Transverse colon (tissue), 4 donors: ENCODE measurements at regions not wholly inside any gene's neighbourhood (a gene's known extent, or its start where the extent isn't known, plus 50 kb on each side); places are given as distances from the start of the nearest gene placed in this dataset.

Source experiments
- DNase-seq: peaks from one replicate; pipeline ENCODE4 v3.0.0-alpha.2; 2019
- H3K27ac ChIP-seq, 4 donors: fragments of 200-600 bp; sonication (generic); 2 replicates each; pipeline ENCODE4 v1.5.1; 2016 to 2018; ENCODE audit warnings: inconsistent platforms in 4 of 4
- H3K27me3 ChIP-seq: fragments of 200-600 bp; sonication (generic); 2 replicates; pipeline ENCODE4 v1.5.1; 2017; ENCODE audit warnings: inconsistent platforms
- H3K36me3 ChIP-seq, 4 donors: fragments of 200-600 bp; sonication (generic); 2 replicates each; pipeline ENCODE4 v1.5.1; 2017 to 2019; ENCODE audit warnings: inconsistent platforms in 4 of 4
- H3K4me1 ChIP-seq, 4 donors: fragments of 200-600 bp; sonication (generic); 2 replicates each; pipeline ENCODE4 v1.5.1; 2017 to 2020; ENCODE audit warnings: inconsistent platforms in 4 of 4
- H3K4me3 ChIP-seq, 4 donors: fragments of 200-600 bp; sonication (generic); 1 replicate in 1 of 4; 2 replicates in 3 of 4; pipeline versions ENCODE4 v1.5.1 to v1.6.1; 2017 to 2019; ENCODE audit warnings: inconsistent platforms in 4 of 4
- H3K9me3 ChIP-seq, 2 donors: fragments of 200-600 bp; sonication (generic); 2 replicates each; pipeline ENCODE4 v1.5.1; 2017 to 2019; ENCODE audit warnings: inconsistent platforms in 2 of 2
- CTCF ChIP-seq, 5 experiments: fragments of 200-600 bp in 3 of 5; fragments of 450-650 bp in 2 of 5; sonication (generic) in 3 of 5; IDR thresholded peaks; 1 replicate in 2 of 5; 2 replicates in 3 of 5; pipeline ENCODE4 v1.5.1; 2016 to 2017; ENCODE audit warnings: antibody characterized with exemption in 5 of 5, inconsistent platforms in 3 of 5, mild to moderate bottlenecking in 2 of 5, moderate library complexity in 1 of 5
- EP300 ChIP-seq: sonication (generic); formaldehyde crosslinking; IDR thresholded peaks from one replicate; pipeline ENCODE4 v1.6.1; 2017; ENCODE audit warnings: antibody characterized with exemption, low read depth
- POLR2A ChIP-seq: fragments of 450-650 bp; IDR thresholded peaks from one replicate; pipeline ENCODE4 v1.6.1; 2016; ENCODE audit warnings: antibody characterized with exemption, mild to moderate bottlenecking, moderate library complexity
- POLR2AphosphoS5 ChIP-seq, 3 donors: sonication (generic); formaldehyde crosslinking; IDR thresholded peaks; one replicate each; pipeline ENCODE4 v1.6.1; 2016; ENCODE audit warnings: antibody characterized with exemption in 3 of 3
- WGBS, 2 donors: methylation state at CpG; one replicate each; pipeline ENCODE4 v1.1.5; 2018; ENCODE audit warnings: low coverage in 1 of 2; 5-methylcytosine and 5-hydroxymethylcytosine counted together
- in situ Hi-C, 4 donors: fragments of 200-750 bp; cut with MboI; loops; one replicate each; pipeline versions ENCODE4 v1.15.0 to v1.15.1; 2017; ENCODE audit warnings: low sequenced_read_pairs in 3 of 4, low pct_ligation_motif_present in 1 of 4, low pct_unique_long_range_greater_than_20kb in 1 of 4
- intact Hi-C: fragments of 100-400 bp; cut with DNase I; formaldehyde crosslinking; loops from one replicate; pipeline ENCODE4 v1.15.1; 2023; ENCODE audit warnings: low total_unique reads

GRCh38 chr4:106444557-106444956 is 76.0 kb upstream of the GIMD1 start:
- no peak for DNase-seq
- in situ Hi-C loops = no loop called here
- TF ChIP-seq CTCF (IDR thresholded peaks at IDR 0.05) = no peak
- no peak for TF ChIP-seq POLR2A
- TF ChIP-seq POLR2AphosphoS5 (IDR thresholded peaks at IDR 0.05) = no peak
- no peak for TF ChIP-seq EP300
- no peak overlapping the region for H3K4me3 ChIP-seq
- no peaks in the 10 kb centered on the region for H3K27me3 ChIP-seq
- H3K27ac ChIP-seq = no peak overlapping the region
- intact Hi-C loops = no loop called here
- no peaks in the 10 kb centered on the region for H3K4me1 ChIP-seq
- 79 to 90% methylated on average over 2 of the region's 2 CpGs for WGBS, 2 donors
- H3K36me3 ChIP-seq = no peaks in the 10 kb centered on the region
- H3K9me3 ChIP-seq = no peaks in the 10 kb centered on the region

GRCh38 chr4:106430797-106431196 is 62.2 kb upstream of the GIMD1 start:
- H3K27ac ChIP-seq = no peak overlapping the region
- intact Hi-C loops = no loop called here
- no peaks in the 10 kb centered on the region for H3K4me1 ChIP-seq
- in situ Hi-C loops = no loop called here
- 91 to 100% methylated on average over 2 of the region's 2 CpGs for WGBS, 2 donors
- no peaks in the 10 kb centered on the region for H3K27me3 ChIP-seq
- H3K9me3 ChIP-seq = no peaks in the 10 kb centered on the region
- no peaks in the 10 kb centered on the region for H3K36me3 ChIP-seq
- DNase-seq = no peak
- H3K4me3 ChIP-seq = no peak overlapping the region
- TF ChIP-seq EP300 (no peak), POLR2A (no peak), POLR2AphosphoS5 (IDR thresholded peaks at IDR 0.05) (no peak), CTCF (IDR thresholded peaks at IDR 0.05) (no peak)

- WGBS, 2 donors = 54 to 78% methylated on average over 2 of the region's 2 CpGs
- Histone ChIP-seq H3K9me3 (no peaks in the 10 kb centered on the region), H3K4me3 (no peak overlapping the region), H3K4me1 (no peaks in the 10 kb centered on the region), H3K36me3 (no peaks in the 10 kb centered on the region), H3K27ac (no peak overlapping the region), H3K27me3 (no peaks in the 10 kb centered on the region)
- intact Hi-C loops (no loop called here), in situ Hi-C loops (no loop called here)
- DNase-seq = no peak
- TF ChIP-seq POLR2A (no peak), EP300 (no peak), CTCF (IDR thresholded peaks at IDR 0.05) (no peak), POLR2AphosphoS5 (IDR thresholded peaks at IDR 0.05) (no peak)
Observed at GRCh38 chr4:106429885-106430284, 61.3 kb upstream of the GIMD1 start.

GRCh38 chr4:106426069-106426468 is 57.5 kb upstream of the GIMD1 start:
- WGBS, 2 donors = 70 to 77% methylated on average over 2 of the region's 2 CpGs
- H3K27ac ChIP-seq = no peak overlapping the region
- intact Hi-C loops = no loop called here
- no peaks in the 10 kb centered on the region for H3K9me3 ChIP-seq
- no peaks in the 10 kb centered on the region for H3K4me1 ChIP-seq
- TF ChIP-seq POLR2A = no peak
- TF ChIP-seq CTCF (IDR thresholded peaks at IDR 0.05) = no peak
- no peak for TF ChIP-seq POLR2AphosphoS5 (IDR thresholded peaks at IDR 0.05)
- TF ChIP-seq EP300 = no peak
- no peak overlapping the region for H3K4me3 ChIP-seq
- DNase-seq = no peak
- in situ Hi-C loops = no loop called here
- H3K36me3 ChIP-seq = no peaks in the 10 kb centered on the region
- no peaks in the 10 kb centered on the region for H3K27me3 ChIP-seq
